Panc1 (cell line): ENCODE measurements at regions not wholly inside any gene's neighbourhood (a gene's known extent, or its start where the extent isn't known, plus 50 kb on each side); places are given as distances from the start of the nearest gene placed in this dataset.

Source experiments
- TF ChIP-seq, protein P1 (sequence below): fragments of 450-650 bp; IDR thresholded peaks from 2 replicates; pipeline ENCODE4 v1.5.1; 2017; ENCODE audit warnings: mild to moderate bottlenecking
- TF ChIP-seq, protein P2 (sequence below), 2 experiments: IDR thresholded peaks; 2 replicates each; pipeline ENCODE4 v1.6.1; 2011 to 2012; ENCODE audit warnings: low read depth in 2 of 2, control low read depth in 1 of 2, low read length in 1 of 2, mild to moderate bottlenecking in 1 of 2, moderate library complexity in 1 of 2; ENCODE audit not compliant: insufficient read depth in 1 of 2

DNA sequence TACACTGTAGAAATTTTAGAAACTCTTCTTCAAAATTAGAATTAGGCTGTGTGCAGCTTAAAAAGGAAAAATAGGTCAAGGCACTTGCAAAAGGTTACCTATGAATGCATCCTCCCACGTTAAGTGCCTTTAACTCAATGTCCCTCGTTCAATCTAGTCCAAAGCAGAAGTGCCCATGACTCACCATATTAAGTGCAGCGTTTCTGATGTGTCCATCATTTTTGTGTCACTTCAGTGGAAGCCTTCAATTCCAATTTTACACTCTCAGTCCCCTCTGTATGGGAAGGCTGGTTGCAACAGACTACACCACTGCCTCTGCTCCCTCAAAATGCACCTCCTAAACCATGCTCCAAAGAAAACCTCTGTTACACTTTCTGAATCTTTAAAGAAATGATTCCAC is 53.4 kb downstream of the FOXB1 start:
- TF ChIP-seq, protein P1, sequence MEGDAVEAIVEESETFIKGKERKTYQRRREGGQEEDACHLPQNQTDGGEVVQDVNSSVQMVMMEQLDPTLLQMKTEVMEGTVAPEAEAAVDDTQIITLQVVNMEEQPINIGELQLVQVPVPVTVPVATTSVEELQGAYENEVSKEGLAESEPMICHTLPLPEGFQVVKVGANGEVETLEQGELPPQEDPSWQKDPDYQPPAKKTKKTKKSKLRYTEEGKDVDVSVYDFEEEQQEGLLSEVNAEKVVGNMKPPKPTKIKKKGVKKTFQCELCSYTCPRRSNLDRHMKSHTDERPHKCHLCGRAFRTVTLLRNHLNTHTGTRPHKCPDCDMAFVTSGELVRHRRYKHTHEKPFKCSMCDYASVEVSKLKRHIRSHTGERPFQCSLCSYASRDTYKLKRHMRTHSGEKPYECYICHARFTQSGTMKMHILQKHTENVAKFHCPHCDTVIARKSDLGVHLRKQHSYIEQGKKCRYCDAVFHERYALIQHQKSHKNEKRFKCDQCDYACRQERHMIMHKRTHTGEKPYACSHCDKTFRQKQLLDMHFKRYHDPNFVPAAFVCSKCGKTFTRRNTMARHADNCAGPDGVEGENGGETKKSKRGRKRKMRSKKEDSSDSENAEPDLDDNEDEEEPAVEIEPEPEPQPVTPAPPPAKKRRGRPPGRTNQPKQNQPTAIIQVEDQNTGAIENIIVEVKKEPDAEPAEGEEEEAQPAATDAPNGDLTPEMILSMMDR, result no peak
- TF ChIP-seq, protein P2, sequence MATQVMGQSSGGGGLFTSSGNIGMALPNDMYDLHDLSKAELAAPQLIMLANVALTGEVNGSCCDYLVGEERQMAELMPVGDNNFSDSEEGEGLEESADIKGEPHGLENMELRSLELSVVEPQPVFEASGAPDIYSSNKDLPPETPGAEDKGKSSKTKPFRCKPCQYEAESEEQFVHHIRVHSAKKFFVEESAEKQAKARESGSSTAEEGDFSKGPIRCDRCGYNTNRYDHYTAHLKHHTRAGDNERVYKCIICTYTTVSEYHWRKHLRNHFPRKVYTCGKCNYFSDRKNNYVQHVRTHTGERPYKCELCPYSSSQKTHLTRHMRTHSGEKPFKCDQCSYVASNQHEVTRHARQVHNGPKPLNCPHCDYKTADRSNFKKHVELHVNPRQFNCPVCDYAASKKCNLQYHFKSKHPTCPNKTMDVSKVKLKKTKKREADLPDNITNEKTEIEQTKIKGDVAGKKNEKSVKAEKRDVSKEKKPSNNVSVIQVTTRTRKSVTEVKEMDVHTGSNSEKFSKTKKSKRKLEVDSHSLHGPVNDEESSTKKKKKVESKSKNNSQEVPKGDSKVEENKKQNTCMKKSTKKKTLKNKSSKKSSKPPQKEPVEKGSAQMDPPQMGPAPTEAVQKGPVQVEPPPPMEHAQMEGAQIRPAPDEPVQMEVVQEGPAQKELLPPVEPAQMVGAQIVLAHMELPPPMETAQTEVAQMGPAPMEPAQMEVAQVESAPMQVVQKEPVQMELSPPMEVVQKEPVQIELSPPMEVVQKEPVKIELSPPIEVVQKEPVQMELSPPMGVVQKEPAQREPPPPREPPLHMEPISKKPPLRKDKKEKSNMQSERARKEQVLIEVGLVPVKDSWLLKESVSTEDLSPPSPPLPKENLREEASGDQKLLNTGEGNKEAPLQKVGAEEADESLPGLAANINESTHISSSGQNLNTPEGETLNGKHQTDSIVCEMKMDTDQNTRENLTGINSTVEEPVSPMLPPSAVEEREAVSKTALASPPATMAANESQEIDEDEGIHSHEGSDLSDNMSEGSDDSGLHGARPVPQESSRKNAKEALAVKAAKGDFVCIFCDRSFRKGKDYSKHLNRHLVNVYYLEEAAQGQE (IDR thresholded peaks at IDR 0.05; ENCODE audit: insufficient read depth in 1 of 2, low read depth in 2 of 2, low read length in 1 of 2), result no peak
